ENCODE measurements at regions not wholly inside any gene's neighbourhood (a gene's known extent, or its start where the extent isn't known, plus 50 kb on each side); places are given as distances from the start of the nearest gene placed in this dataset.

DNA sequence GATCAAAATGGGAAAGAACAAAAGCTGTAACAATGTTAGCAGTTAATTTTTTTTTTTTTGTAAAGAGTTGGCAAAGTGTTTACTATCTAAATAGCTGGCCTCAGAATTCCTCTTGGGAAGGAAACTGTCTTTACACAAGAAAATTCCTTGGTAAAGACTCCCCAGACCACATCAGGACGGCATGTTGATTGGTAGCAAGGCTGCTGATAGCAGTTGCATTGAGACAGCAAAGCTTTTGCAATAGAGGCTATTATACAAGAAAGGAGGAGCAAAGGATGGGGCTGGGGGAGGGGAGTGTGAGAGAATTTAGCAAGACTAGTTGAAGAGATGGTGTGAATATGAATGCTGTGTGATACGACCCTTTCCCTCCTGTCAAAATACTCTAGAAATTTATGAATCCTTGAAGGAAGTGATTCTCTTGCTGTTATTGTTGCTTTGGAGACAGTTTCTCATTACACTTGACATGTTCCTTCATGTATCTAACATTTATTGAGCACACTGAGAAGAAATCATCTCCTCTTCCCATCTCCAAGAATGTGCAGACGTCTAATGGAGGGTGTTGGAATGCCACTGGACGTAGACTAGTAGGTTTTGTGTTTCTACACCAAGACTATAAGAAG lies 355.6 kb downstream of the SIPA1L2 start:
- Histone ChIP-seq H3K36me3 (no peaks in the 10 kb centered on the region), H3K9me3 (no peaks in the 10 kb centered on the region), H3K4me3 (no peak overlapping the region), H3K27ac (replicated peaks in 1 of 4) (no peak overlapping the region), H3K4me1 (peaks cover 0 to 10% (median 2%) of the 10 kb centered on the region in 4 donors), H3K27me3 (no peaks in the 10 kb centered on the region)
- TF ChIP-seq, protein P1, sequence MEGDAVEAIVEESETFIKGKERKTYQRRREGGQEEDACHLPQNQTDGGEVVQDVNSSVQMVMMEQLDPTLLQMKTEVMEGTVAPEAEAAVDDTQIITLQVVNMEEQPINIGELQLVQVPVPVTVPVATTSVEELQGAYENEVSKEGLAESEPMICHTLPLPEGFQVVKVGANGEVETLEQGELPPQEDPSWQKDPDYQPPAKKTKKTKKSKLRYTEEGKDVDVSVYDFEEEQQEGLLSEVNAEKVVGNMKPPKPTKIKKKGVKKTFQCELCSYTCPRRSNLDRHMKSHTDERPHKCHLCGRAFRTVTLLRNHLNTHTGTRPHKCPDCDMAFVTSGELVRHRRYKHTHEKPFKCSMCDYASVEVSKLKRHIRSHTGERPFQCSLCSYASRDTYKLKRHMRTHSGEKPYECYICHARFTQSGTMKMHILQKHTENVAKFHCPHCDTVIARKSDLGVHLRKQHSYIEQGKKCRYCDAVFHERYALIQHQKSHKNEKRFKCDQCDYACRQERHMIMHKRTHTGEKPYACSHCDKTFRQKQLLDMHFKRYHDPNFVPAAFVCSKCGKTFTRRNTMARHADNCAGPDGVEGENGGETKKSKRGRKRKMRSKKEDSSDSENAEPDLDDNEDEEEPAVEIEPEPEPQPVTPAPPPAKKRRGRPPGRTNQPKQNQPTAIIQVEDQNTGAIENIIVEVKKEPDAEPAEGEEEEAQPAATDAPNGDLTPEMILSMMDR (IDR thresholded peaks at IDR 0.05), result no peak
- no peak for TF ChIP-seq POLR2A (IDR thresholded peaks at IDR 0.05; ENCODE audit: low read depth)
- no peak for TF ChIP-seq POLR2AphosphoS5 (IDR thresholded peaks at IDR 0.05)
- TF ChIP-seq EP300 (IDR thresholded peaks at IDR 0.05), result no peak
- peak; percentile 17 for DNase-seq (ENCODE audit: extremely low spot score)
- intact Hi-C loops (cut with DNase I), result no loop called here
- WGBS, result 83% methylated on average over 4 of the region's 4 CpGs

DNA sequence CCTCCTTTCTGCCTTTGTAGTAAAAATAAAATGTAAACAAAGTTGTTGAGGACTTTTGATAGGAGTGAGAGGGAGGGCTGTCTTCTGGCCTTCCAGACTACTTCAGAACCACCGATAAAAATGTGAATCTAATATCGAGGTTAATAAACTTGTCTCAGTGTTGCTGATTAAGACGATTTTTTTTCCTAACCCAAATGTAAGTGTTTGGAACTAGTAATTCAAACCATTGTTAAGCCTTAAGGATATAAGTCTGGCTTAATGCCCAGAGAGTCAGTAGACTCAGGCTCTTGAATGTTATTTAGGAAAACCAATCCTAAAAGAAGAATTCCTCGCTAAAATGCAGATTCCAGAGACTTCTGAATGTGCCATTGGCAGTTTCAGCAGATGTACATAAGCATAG lies 356.9 kb downstream of the SIPA1L2 start:
- Histone ChIP-seq H3K27ac (replicated peaks in 1 of 4) (no peak overlapping the region), H3K4me1 (peaks cover 0 to 10% (median 2%) of the 10 kb centered on the region in 4 donors), H3K4me3 (no peak overlapping the region), H3K36me3 (no peaks in the 10 kb centered on the region), H3K27me3 (no peaks in the 10 kb centered on the region), H3K9me3 (no peaks in the 10 kb centered on the region)
- intact Hi-C loops (cut with DNase I), result no loop called here
- no peak for DNase-seq (ENCODE audit: extremely low spot score)
- 23% methylated on average over 4 of the region's 4 CpGs for WGBS
- no peak for TF ChIP-seq POLR2AphosphoS5 (IDR thresholded peaks at IDR 0.05)

DNA sequence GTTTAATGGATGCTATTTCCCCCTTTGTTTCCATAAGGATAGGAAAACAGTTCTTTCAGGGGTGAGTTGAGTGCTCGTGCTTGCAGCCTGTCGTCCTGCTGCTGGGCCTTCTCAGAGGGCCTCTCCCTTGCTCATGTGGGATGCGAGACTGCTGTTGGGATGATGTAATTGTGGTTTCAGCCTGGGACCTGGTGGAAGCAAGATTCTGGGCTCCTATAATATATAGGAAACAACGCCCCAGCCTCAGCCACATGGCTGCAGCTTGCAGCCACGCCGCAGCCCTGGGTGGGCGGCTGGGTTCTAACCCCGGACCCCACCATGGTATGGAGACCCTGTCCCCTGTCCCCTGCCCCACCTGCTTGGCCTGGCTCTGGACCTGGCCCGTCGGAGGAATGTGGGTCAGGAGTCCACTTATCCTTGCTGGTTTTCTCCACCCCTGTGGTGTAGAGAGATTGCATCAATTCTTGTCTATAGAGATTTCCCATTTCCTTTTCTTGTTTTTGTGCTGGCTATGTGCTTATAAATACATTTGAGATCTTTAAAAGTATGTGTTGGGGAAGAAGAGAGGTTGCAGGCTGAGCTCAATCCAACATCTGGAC lies 357.8 kb downstream of the SIPA1L2 start:
- Histone ChIP-seq H3K27me3 (no peaks in the 10 kb centered on the region), H3K4me3 (no peak overlapping the region), H3K9me3 (no peaks in the 10 kb centered on the region), H3K36me3 (no peaks in the 10 kb centered on the region), H3K27ac (replicated peaks in 1 of 4) (no peak overlapping the region), H3K4me1 (peaks cover 0 to 10% (median 2%) of the 10 kb centered on the region in 4 donors)
- intact Hi-C loops (cut with DNase I), result no loop called here
- TF ChIP-seq POLR2A (IDR thresholded peaks at IDR 0.05; ENCODE audit: low read depth), result no peak
- TF ChIP-seq POLR2AphosphoS5 (IDR thresholded peaks at IDR 0.05), result no peak
- TF ChIP-seq EP300 (IDR thresholded peaks at IDR 0.05), result no peak
- TF ChIP-seq, protein P1 (IDR thresholded peaks at IDR 0.05), result no peak
- 78% methylated on average over 10 of the region's 10 CpGs for WGBS
- peak; percentile 42 for DNase-seq (ENCODE audit: extremely low spot score)

DNA sequence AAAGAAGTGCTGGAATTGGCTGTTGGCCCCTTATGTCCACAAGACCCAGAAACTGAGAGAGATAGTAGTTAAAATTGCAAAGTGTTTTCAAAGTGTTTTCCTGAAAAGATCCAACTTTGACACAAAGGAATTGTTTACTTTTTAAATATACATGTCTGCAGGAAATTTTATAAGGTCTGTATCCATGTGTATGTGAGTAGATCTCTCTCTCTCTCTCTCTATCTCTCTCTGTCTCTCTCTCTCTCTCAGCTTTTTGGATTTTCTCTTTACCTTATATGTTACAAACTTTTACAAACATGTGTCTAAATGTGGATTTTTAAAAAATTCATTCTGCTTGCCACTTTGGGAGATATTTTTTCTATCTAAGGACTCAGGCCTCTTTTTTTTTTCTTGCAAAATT lies 358.6 kb downstream of the SIPA1L2 start:
- Histone ChIP-seq H3K4me1 (peaks cover 0 to 10% (median 2%) of the 10 kb centered on the region in 4 donors), H3K9me3 (no peaks in the 10 kb centered on the region), H3K36me3 (no peaks in the 10 kb centered on the region), H3K27ac (replicated peaks in 1 of 4) (no peak overlapping the region), H3K27me3 (no peaks in the 10 kb centered on the region), H3K4me3 (no peak overlapping the region)
- TF ChIP-seq POLR2A (IDR thresholded peaks at IDR 0.05; ENCODE audit: low read depth) (no peak), POLR2AphosphoS5 (IDR thresholded peaks at IDR 0.05) (no peak), EP300 (IDR thresholded peaks at IDR 0.05) (no peak)
- TF ChIP-seq, protein P1 (IDR thresholded peaks at IDR 0.05), result no peak
- no peak for DNase-seq (ENCODE audit: extremely low spot score)
- intact Hi-C loops (cut with DNase I), result no loop called here

DNA sequence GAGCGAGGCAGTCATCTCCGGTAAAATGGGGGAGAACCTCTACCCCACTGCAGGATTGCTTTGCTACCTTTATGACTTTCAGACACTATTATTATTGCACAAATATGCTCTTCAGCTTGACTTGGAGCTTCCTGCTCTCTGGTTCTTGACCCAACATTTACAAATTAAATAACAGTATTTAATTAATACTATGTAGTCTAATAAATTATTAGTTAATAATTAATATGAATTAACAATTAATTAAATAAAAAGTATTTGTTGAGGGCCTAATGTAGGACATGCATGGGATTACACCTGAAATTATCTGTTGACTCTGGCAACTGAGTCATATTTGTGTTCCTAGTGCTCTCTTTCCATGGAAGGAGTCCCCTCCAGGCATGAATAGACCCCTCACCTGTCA lies 359.9 kb downstream of the SIPA1L2 start:
- no peak for DNase-seq (ENCODE audit: extremely low spot score)
- no peaks in the 10 kb centered on the region for H3K9me3 ChIP-seq
- H3K27me3 ChIP-seq, result no peaks in the 10 kb centered on the region
- H3K4me3 ChIP-seq, result no peak overlapping the region
- H3K4me1 ChIP-seq, result peaks cover 0 to 10% (median 2%) of the 10 kb centered on the region in 4 donors
- no peak for TF ChIP-seq EP300 (IDR thresholded peaks at IDR 0.05)
- no peak for TF ChIP-seq POLR2AphosphoS5 (IDR thresholded peaks at IDR 0.05)
- TF ChIP-seq, protein P1 (IDR thresholded peaks at IDR 0.05), result no peak
- TF ChIP-seq POLR2A (IDR thresholded peaks at IDR 0.05; ENCODE audit: low read depth), result no peak
- intact Hi-C loops (cut with DNase I), result no loop called here
- H3K36me3 ChIP-seq, result no peaks in the 10 kb centered on the region
- 90% methylated on average over 2 of the region's 2 CpGs for WGBS
- no peak overlapping the region for H3K27ac ChIP-seq (replicated peaks in 1 of 4)

All from esophagus muscularis mucosa (tissue), 4 donors.